GM23248 (cell line): ENCODE measurements at regions not wholly inside any gene's neighbourhood (a gene's known extent, or its start where the extent isn't known, plus 50 kb on each side); places are given as distances from the start of the nearest gene placed in this dataset.

Experiments
- EZH2 ChIP-seq: fragments of 200-600 bp; sonication (generic); IDR thresholded peaks from 2 replicates; pipeline ENCODE4 v1.6.1; 2018; ENCODE audit warnings: antibody characterized with exemption, mild to moderate bottlenecking; ENCODE audit not compliant: insufficient read depth, poor library complexity, severe bottlenecking
- EZH2phosphoT487 ChIP-seq: fragments of 200-600 bp; sonication (generic); IDR thresholded peaks from 2 replicates; pipeline ENCODE4 v1.6.1; 2018; ENCODE audit warnings: antibody characterized with exemption, moderate library complexity, mild to moderate bottlenecking, low read depth; ENCODE audit not compliant: insufficient read depth

DNA sequence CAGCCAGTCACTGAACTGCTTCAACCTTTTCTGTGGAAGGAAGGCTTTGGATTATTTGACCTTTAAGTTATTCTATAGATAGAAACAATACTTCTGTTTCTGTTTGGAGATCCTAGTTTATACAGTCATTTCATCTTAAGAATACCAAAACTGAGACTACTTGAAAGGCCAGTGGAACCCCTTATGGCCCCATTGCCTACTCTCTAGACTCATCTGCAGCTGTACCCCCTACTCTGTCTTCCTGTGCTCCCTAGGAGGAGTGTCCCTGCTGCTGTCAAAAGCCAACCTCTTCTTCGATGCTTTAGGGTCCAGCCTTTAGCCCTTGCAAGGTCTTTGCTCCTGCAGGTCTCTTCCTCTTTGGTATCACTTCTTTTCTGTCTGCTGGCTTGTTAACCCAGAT is 169.6 kb downstream of the EDEM1 start:
- TF ChIP-seq EZH2phosphoT487 (no peak), EZH2 (no peak)
